Osteoblast (primary cell): ENCODE measurements at regions not wholly inside any gene's neighbourhood (a gene's known extent, or its start where the extent isn't known, plus 50 kb on each side); places are given as distances from the start of the nearest gene placed in this dataset.

Source experiments
- DNase-seq: peaks from one replicate; pipeline ENCODE4 v3.0.0; 2011; ENCODE audit warnings: low spot score, mixed read lengths; ENCODE audit not compliant: insufficient read length; ENCODE audit errors: missing footprints
- H2AFZ ChIP-seq: 2 replicates; pipeline ENCODE4 v1.6.0; 2011; ENCODE audit warnings: mild to moderate bottlenecking, low read length
- H3K27ac ChIP-seq: 2 replicates; pipeline ENCODE4 v1.5.1; 2011; ENCODE audit warnings: mild to moderate bottlenecking, low read depth, low read length, moderate library complexity
- H3K27me3 ChIP-seq: 2 replicates; pipeline ENCODE4 v1.6.0; 2012; ENCODE audit warnings: mild to moderate bottlenecking, control low read depth, inconsistent platforms, low read length, moderate library complexity; ENCODE audit not compliant: insufficient read depth
- H3K36me3 ChIP-seq: 2 replicates; pipeline ENCODE4 v1.5.1; 2011; ENCODE audit warnings: mild to moderate bottlenecking, low read length, control low read depth, moderate library complexity; ENCODE audit not compliant: insufficient read depth
- H3K4me1 ChIP-seq: 2 replicates; pipeline ENCODE4 v1.5.1; 2011; ENCODE audit warnings: mild to moderate bottlenecking, low read length, control low read depth, moderate library complexity; ENCODE audit not compliant: insufficient read depth
- H3K4me2 ChIP-seq: 2 replicates; pipeline ENCODE4 v1.6.0; 2011; ENCODE audit warnings: mild to moderate bottlenecking, low read length; ENCODE audit not compliant: insufficient read depth
- H3K4me3 ChIP-seq: fragments of 200-600 bp; sonication (generic); 3 replicates; pipeline ENCODE4 v1.5.1; 2012; ENCODE audit warnings: mild to moderate bottlenecking, low read length, inconsistent platforms; ENCODE audit not compliant: insufficient read depth
- H3K79me2 ChIP-seq: 2 replicates; pipeline ENCODE4 v1.6.0; 2012; ENCODE audit warnings: mild to moderate bottlenecking, low read length, control low read depth, inconsistent platforms; ENCODE audit not compliant: insufficient read depth
- H3K9me3 ChIP-seq: 2 replicates; pipeline ENCODE4 v1.5.1; 2011; ENCODE audit warnings: low read depth, low read length, control low read depth
- H4K20me1 ChIP-seq: 2 replicates; pipeline ENCODE4 v1.6.0; 2012; ENCODE audit warnings: mild to moderate bottlenecking, low read length, control low read depth; ENCODE audit not compliant: insufficient read depth
- TF ChIP-seq, protein P1 (sequence below): IDR thresholded peaks from 2 replicates; pipeline ENCODE4 v1.5.1; 2011; ENCODE audit warnings: mild to moderate bottlenecking, low read depth, low read length, moderate library complexity; ENCODE audit errors: extremely low read depth

DNA sequence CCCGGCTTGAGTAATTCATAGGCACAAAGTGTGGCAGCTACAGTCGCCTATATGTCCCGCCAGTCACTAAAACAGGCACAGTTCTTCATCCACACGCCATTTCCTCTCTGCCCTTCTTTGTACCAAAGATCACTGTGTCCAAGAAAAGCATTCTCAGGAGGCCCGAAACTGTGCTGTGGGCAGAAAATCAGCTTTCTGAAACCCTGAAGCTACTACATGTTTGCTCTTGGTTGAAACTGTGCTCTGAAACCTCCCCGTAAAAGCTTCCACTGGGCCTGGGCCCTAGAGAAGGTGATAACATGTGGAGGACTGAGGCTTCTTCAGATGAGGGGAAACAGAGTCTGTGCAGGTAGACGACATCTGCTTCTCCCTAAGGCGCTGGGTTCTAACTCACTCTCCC lies 75.6 kb upstream of the ID2 start:
- peaks cover 42% of the 10 kb centered on the region for H3K4me1 ChIP-seq
- no peak overlapping the region for H2AFZ ChIP-seq
- peak overlapping the region; percentile 9 for H3K4me2 ChIP-seq
- no peak overlapping the region for H3K4me3 ChIP-seq
- H3K27me3 ChIP-seq: no peaks in the 10 kb centered on the region
- H3K79me2 ChIP-seq: no peaks in the 10 kb centered on the region
- peak overlapping the region; percentile 57 for H3K27ac ChIP-seq
- TF ChIP-seq, protein P1, sequence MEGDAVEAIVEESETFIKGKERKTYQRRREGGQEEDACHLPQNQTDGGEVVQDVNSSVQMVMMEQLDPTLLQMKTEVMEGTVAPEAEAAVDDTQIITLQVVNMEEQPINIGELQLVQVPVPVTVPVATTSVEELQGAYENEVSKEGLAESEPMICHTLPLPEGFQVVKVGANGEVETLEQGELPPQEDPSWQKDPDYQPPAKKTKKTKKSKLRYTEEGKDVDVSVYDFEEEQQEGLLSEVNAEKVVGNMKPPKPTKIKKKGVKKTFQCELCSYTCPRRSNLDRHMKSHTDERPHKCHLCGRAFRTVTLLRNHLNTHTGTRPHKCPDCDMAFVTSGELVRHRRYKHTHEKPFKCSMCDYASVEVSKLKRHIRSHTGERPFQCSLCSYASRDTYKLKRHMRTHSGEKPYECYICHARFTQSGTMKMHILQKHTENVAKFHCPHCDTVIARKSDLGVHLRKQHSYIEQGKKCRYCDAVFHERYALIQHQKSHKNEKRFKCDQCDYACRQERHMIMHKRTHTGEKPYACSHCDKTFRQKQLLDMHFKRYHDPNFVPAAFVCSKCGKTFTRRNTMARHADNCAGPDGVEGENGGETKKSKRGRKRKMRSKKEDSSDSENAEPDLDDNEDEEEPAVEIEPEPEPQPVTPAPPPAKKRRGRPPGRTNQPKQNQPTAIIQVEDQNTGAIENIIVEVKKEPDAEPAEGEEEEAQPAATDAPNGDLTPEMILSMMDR: no peak
- no peaks in the 10 kb centered on the region for H3K36me3 ChIP-seq
- H3K9me3 ChIP-seq: no peaks in the 10 kb centered on the region
- no peaks in the 10 kb centered on the region for H4K20me1 ChIP-seq
- DNase-seq: no peak

DNA sequence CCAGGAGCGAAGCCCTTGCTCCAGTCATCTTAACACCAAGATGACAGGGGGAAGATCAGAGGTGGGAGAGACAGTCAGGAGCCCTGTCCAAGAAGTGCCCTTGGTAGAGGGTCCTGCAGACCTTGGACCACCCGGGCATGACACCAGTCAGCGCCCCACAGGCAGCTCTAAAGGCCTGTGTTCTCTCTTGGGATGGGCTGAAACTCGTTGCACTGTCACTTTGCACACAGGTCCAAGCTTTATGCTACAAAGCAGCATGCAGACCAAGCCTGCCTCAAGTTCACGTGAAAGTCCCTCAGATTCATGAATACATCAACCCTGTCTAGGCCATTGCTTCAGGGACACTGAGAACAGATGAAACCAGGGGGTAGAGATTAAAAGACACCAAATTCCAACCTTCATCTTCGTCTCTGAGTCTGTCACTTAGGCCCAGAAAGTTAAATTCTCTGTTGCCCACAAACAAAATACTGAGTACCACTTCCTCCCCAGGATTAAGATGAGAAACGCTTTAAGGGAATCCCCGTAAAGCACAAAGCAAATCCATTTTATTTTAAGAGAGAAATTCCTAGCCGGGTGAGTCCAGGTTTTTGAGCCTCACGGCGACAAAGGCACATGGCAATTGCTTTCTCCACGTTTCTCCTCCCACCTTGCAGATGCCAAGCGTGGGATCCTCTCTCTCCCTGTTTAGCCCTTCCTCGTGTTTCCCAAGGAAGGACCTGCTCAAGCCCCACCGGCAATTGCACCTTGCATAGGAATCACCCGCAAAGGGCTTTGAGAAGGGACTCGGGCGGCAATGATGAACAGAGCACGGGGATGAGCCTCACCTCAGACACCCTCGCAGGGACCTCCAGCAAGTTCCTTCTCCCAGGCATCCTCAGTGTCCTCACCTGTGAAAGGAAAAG lies 75.0 kb upstream of the ID2 start:
- H3K27ac ChIP-seq: peak overlapping the region; percentile 82
- no peak overlapping the region for H2AFZ ChIP-seq
- no peaks in the 10 kb centered on the region for H3K27me3 ChIP-seq
- H3K4me3 ChIP-seq: peak overlapping the region; percentile 44
- H3K9me3 ChIP-seq: no peaks in the 10 kb centered on the region
- no peaks in the 10 kb centered on the region for H3K79me2 ChIP-seq
- H3K4me2 ChIP-seq: peak overlapping the region; percentile 63
- peak; percentile 22 for DNase-seq
- H3K36me3 ChIP-seq: no peaks in the 10 kb centered on the region
- no peaks in the 10 kb centered on the region for H4K20me1 ChIP-seq
- peaks cover 42% of the 10 kb centered on the region for H3K4me1 ChIP-seq
- TF ChIP-seq, protein P1: no peak

DNA sequence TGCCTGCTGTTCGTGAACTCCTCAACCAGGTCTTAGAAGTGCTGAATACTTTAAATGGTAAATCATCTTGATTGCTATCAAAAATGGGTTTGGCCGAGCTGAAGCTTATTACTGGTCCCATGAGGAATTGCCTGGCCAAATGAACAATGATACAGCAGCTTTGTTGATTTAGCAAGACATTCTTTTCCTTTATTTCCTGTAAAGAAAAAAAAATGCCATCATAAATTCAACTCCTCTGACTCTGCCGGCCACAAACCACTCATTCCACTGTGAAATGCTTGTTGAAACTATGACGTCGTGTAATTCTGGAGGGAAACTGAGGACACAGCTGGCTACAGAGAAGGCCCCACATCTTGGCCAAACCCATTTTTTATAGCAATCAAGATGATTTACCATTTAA lies 74.2 kb upstream of the ID2 start:
- Histone ChIP-seq H3K27ac (peak overlapping the region; percentile 82), H3K79me2 (no peaks in the 10 kb centered on the region), H3K36me3 (no peaks in the 10 kb centered on the region), H3K9me3 (no peaks in the 10 kb centered on the region), H2AFZ (no peak overlapping the region), H4K20me1 (no peaks in the 10 kb centered on the region), H3K4me1 (peaks cover 42% of the 10 kb centered on the region), H3K4me2 (peak overlapping the region; percentile 63), H3K4me3 (no peak overlapping the region), H3K27me3 (no peaks in the 10 kb centered on the region)
- DNase-seq: peak; percentile 92
- TF ChIP-seq, protein P1: no peak

DNA sequence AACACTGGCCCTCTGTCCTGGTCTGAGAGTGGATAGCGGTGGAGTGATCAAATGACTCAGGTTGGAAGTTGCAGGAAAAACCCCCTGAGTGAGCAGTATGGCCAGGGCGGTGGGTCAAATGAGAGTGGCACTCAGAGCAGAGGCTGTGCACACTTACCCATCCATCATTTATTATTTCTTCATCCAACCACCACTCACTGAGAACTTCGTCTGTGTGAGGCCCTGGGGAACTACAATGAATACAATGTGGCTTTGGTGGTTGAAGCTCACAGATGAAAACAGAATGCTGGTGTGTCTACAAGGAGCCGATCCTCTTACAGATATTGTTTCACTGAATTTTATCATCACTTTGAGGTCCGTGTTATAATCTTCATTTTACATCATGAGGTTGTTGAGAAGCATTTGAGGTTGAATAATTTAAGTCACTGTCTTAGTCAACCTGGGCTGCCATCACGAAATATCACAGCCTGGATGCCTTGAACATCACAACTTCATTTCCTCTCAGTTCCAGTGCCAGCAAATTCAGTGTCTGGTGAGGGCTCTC lies 73.4 kb upstream of the ID2 start:
- Histone ChIP-seq H3K9me3 (no peaks in the 10 kb centered on the region), H3K4me2 (peak overlapping the region; percentile 33), H4K20me1 (no peaks in the 10 kb centered on the region), H3K27ac (peak overlapping the region; percentile 82), H3K4me3 (no peak overlapping the region), H3K4me1 (peaks cover 42% of the 10 kb centered on the region), H3K79me2 (no peaks in the 10 kb centered on the region), H2AFZ (no peak overlapping the region), H3K27me3 (no peaks in the 10 kb centered on the region), H3K36me3 (no peaks in the 10 kb centered on the region)
- DNase-seq: peak; percentile 67
- TF ChIP-seq, protein P1: no peak
